Gastroesophageal sphincter (tissue), 3 donors: ENCODE measurements at regions not wholly inside any gene's neighbourhood (a gene's known extent, or its start where the extent isn't known, plus 50 kb on each side); places are given as distances from the start of the nearest gene placed in this dataset.

Experiments
- CTCF ChIP-seq, 4 experiments: fragments of 200-600 bp in 2 of 4; fragments of 450-650 bp in 2 of 4; sonication (generic) in 1 of 4; IDR thresholded peaks; one replicate each; pipeline ENCODE4 v1.5.1; 2017 to 2019; ENCODE audit warnings: antibody characterized with exemption in 4 of 4, mild to moderate bottlenecking in 2 of 4, moderate library complexity in 2 of 4
- POLR2A ChIP-seq, 2 donors: fragments of 450-650 bp; IDR thresholded peaks; one replicate each; pipeline ENCODE4 v1.6.1; 2017; ENCODE audit warnings: antibody characterized with exemption in 2 of 2, mild to moderate bottlenecking in 2 of 2, moderate library complexity in 1 of 2
- POLR2AphosphoS5 ChIP-seq: sonication (generic); formaldehyde crosslinking; IDR thresholded peaks from one replicate; pipeline ENCODE4 v1.6.1; 2017; ENCODE audit warnings: antibody characterized with exemption

- TF ChIP-seq CTCF (IDR thresholded peaks at IDR 0.05) (no peak), POLR2A (IDR thresholded peaks at IDR 0.05) (no peak), POLR2AphosphoS5 (no peak)
Measured at GRCh38 chr12:127632461-127632860, 634.5 kb upstream of the TMEM132C start.
